K562 (cell line): ENCODE measurements at regions not wholly inside any gene's neighbourhood (a gene's known extent, or its start where the extent isn't known, plus 50 kb on each side); places are given as distances from the start of the nearest gene placed in this dataset.

Experiments used
- ATAC-seq: fragments of 200-7000 bp; cut with Tn5 transposase; 3 replicates; pipeline ENCODE4 v1.9.1; 2020; ENCODE audit warnings: moderate library complexity
- BruUV-seq: library from RNA; stranded (reverse); fragments of 400-500 nt; replicated peaks from 2 replicates; lab custom pipeline; 2021; lab: Mats Ljungman, UMichigan
- CTCF ChIA-PET: fragments of 300-600 bp; formaldehyde crosslinking; extraction: SDS; loops from one replicate; lab custom pipeline; 2021; ENCODE audit warnings: low intra/inter-chr PET ratio; lab: Yijun Ruan, JAX
- POLR2A ChIA-PET: fragments of 300-600, 350-650 bp; sonication (Branson Sonifier 250); formaldehyde crosslinking; extraction: SDS; loops from one replicate; lab custom pipeline; 2021; ENCODE audit warnings: antibody characterized with exemption, inconsistent platforms; lab: Yijun Ruan, JAX
- DNase-seq, 4 experiments: peaks; one replicate each; pipeline versions ENCODE4 v3.0.0 to v3.0.0-alpha.2; 2011 to 2018; ENCODE audit warnings: low spot score in 3 of 4, mixed read lengths in 3 of 4; ENCODE audit errors: extremely low read depth in 1 of 4
- FAIRE-seq: peaks from 2 replicates; lab custom pipeline; 2011; peaks lifted over from hg19 to GRCh38; lab: Jason Lieb, UNC
- H2AFZ ChIP-seq: 2 replicates; pipeline ENCODE4 v1.6.0; 2011; ENCODE audit warnings: low read depth, low read length, control low read depth, inconsistent platforms
- H3K27ac ChIP-seq: fragments of 200-600 bp; 3 replicates; pipeline ENCODE4 v1.8.0; 2011; ENCODE audit warnings: low read depth, mild to moderate bottlenecking, control low read depth, inconsistent platforms, low read length, moderate library complexity, mixed read lengths; ENCODE audit errors: extremely low read depth
- H3K27me3 ChIP-seq, 2 experiments: fragments of 300-600 bp in 1 of 2; 2 replicates in 1 of 2; 3 replicates in 1 of 2; pipeline versions ENCODE4 v1.6.0 to v1.8.0; 2011; ENCODE audit warnings: inconsistent platforms in 2 of 2, low read length in 2 of 2, mild to moderate bottlenecking in 1 of 2, mixed read lengths in 1 of 2, moderate library complexity in 1 of 2; ENCODE audit not compliant: control insufficient read depth in 2 of 2, insufficient read depth in 2 of 2
- H3K36me3 ChIP-seq: fragments of 300-600 bp; 3 replicates; pipeline ENCODE4 v1.8.0; 2011; ENCODE audit warnings: mild to moderate bottlenecking, low read length, inconsistent platforms; ENCODE audit not compliant: control insufficient read depth, insufficient read depth
- H3K4me1 ChIP-seq, 2 experiments: fragments of 200-600 bp in 1 of 2; replicated peaks in 1 of 2; 2 replicates in 1 of 2; 3 replicates in 1 of 2; pipeline versions ENCODE4 v1.5.1 to v1.8.0; 2011; ENCODE audit warnings: inconsistent platforms in 2 of 2, low read length in 2 of 2, mild to moderate bottlenecking in 1 of 2, mixed read lengths in 1 of 2, moderate library complexity in 1 of 2; ENCODE audit not compliant: control insufficient read depth in 2 of 2, insufficient read depth in 2 of 2
- H3K4me2 ChIP-seq: 2 replicates; pipeline ENCODE4 v1.6.1; 2011; ENCODE audit warnings: low read length, control low read depth, inconsistent platforms, mixed read lengths; ENCODE audit not compliant: insufficient read depth
- H3K4me3 ChIP-seq: fragments of 200-600 bp; sonication (generic), shearing (Covaris generic); 2 replicates; pipeline ENCODE4 v1.5.1; 2016; ENCODE audit warnings: control low read depth, inconsistent platforms
- H3K79me2 ChIP-seq: fragments of 200-600 bp; 3 replicates; pipeline ENCODE4 v1.8.0; 2011; ENCODE audit warnings: low read length, inconsistent platforms; ENCODE audit not compliant: control insufficient read depth, insufficient read depth
- H3K9ac ChIP-seq, 2 experiments: 2 replicates each; pipeline versions ENCODE4 v1.6.0 to v1.6.1; 2011; ENCODE audit warnings: low read depth in 2 of 2, low read length in 2 of 2, control low read depth in 1 of 2, inconsistent platforms in 1 of 2, mild to moderate bottlenecking in 1 of 2, mixed read lengths in 1 of 2; ENCODE audit not compliant: insufficient read depth in 1 of 2
- H3K9me1 ChIP-seq: one replicate; pipeline ENCODE4 v1.6.0; 2011; ENCODE audit warnings: inconsistent platforms, mild to moderate bottlenecking, low read length, moderate library complexity; ENCODE audit not compliant: control insufficient read depth, insufficient read depth
- H3K9me3 ChIP-seq: replicated peaks from 2 replicates; pipeline ENCODE4 v1.5.1; 2011; ENCODE audit warnings: low read depth, low read length, inconsistent platforms; ENCODE audit not compliant: control insufficient read depth, insufficient read depth
- H4K20me1 ChIP-seq: replicated peaks from 2 replicates; pipeline ENCODE4 v1.6.1; 2011; ENCODE audit warnings: low read length, inconsistent platforms, mixed read lengths; ENCODE audit not compliant: control insufficient read depth, insufficient read depth
- CEBPB ChIP-seq: fragments of 450-650 bp; IDR thresholded peaks from 2 replicates; pipeline ENCODE4 v1.6.1; 2016; ENCODE audit warnings: missing genetic modification characterization, missing compliant biosample characterization
- HIVEP1 ChIP-seq: fragments of 250-450 bp; sonication (Bioruptor Pico); IDR thresholded peaks from 2 replicates; pipeline ENCODE4 v1.4.0; 2020; ENCODE audit warnings: mild to moderate bottlenecking
- HLTF ChIP-seq: fragments of 450-650 bp; IDR thresholded peaks from 2 replicates; pipeline ENCODE4 v1.6.1; 2016
- NBN ChIP-seq: fragments of 450-650 bp; IDR thresholded peaks from 2 replicates; pipeline ENCODE4 v1.6.1; 2016; ENCODE audit warnings: low read depth, mild to moderate bottlenecking
- NR1H2 ChIP-seq: sonication (generic); formaldehyde crosslinking; IDR thresholded peaks from 2 replicates; pipeline ENCODE4 v1.4.0; 2020; ENCODE audit warnings: mild to moderate bottlenecking, missing genetic modification reagents
- NR2C2 ChIP-seq, 2 experiments: fragments of 200-800 bp in 1 of 2; sonication (Bioruptor generic) in 1 of 2; sonication (generic) in 1 of 2; formaldehyde crosslinking in 1 of 2; IDR thresholded peaks; 2 replicates each; pipeline versions ENCODE4 v1.6.1 to v1.8.0; 2016 to 2022; ENCODE audit warnings: mild to moderate bottlenecking in 1 of 2, missing compliant biosample characterization in 1 of 2, missing genetic modification characterization in 1 of 2, missing genetic modification reagents in 1 of 2
- RFX5 ChIP-seq: IDR thresholded peaks from 2 replicates; pipeline ENCODE4 v1.6.1; 2011; ENCODE audit warnings: low read depth, mild to moderate bottlenecking, improper control_type of control experiment, low read length
- XRCC3 ChIP-seq: fragments of 450-650 bp; IDR thresholded peaks from 2 replicates; pipeline ENCODE4 v1.6.1; 2017; ENCODE audit warnings: mild to moderate bottlenecking, moderate library complexity
- WGBS: fragments of 100-300 bp; shearing (Covaris generic); methylation state at CpG from one replicate; pipeline ENCODE4 v1.1.6; 2016; ENCODE audit warnings: low coverage, mixed read lengths; ENCODE audit not compliant: insufficient coverage; ENCODE audit errors: missing lambda C conversion rate; 5-methylcytosine and 5-hydroxymethylcytosine counted together
- in situ Hi-C: fragments of 300-500 bp; cut with MboI; formaldehyde crosslinking; loops from 4 replicates; pipeline ENCODE4 v1.15.0; 2018; ENCODE audit warnings: inconsistent platforms, mixed read lengths
- intact Hi-C: fragments of 100-400 bp; cut with micrococcal nuclease; formaldehyde crosslinking; loops from 2 replicates; pipeline ENCODE4 v1.14.2; 2022
- TF ChIP-seq, protein P1 (sequence below): sonication (generic); formaldehyde crosslinking; IDR thresholded peaks from 2 replicates; pipeline ENCODE4 v1.8.0; 2022; ENCODE audit warnings: missing genetic modification reagents, mild to moderate bottlenecking, borderline replicate concordance
- TF ChIP-seq, protein P2 (sequence below): sonication (generic); formaldehyde crosslinking; IDR thresholded peaks from 2 replicates; pipeline ENCODE4 v1.8.0; 2022; ENCODE audit warnings: mild to moderate bottlenecking, missing genetic modification reagents

DNA sequence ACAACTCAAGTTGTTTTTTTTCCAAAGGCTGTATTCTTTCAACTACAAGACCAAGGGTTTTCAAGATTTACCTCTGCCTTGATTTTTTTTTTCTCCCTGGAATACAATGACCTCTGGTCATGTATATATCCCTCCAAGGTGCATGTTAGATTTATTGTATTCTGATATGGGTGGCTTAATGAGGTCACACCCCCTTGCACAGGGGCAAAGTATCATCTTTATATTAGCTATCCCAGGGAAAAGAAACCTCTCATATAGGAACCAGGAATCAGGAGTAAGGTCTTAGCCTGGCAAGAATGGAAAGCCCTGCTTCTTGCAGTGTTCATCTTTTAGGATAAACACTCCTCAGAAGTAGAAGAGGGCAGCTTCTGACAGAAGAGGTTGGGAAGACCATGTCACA lies 516.9 kb upstream of the TENM4 start:
- Histone ChIP-seq H3K4me1 (no peaks in the 10 kb centered on the region), H3K4me2 (no peak overlapping the region), H3K27ac (no peak overlapping the region), H3K27me3 (no peaks in the 10 kb centered on the region), H2AFZ (no peak overlapping the region), H4K20me1 (no peaks in the 10 kb centered on the region), H3K4me3 (no peak overlapping the region), H3K9ac (no peak overlapping the region), H3K9me3 (no peaks in the 10 kb centered on the region), H3K79me2 (no peaks in the 10 kb centered on the region), H3K36me3 (no peaks in the 10 kb centered on the region), H3K9me1 (no peaks in the 10 kb centered on the region)
- DNase-seq = no peak
- CTCF ChIA-PET = no interaction called here
- no TSS peak for BruUV-seq
- intact Hi-C loops = no loop called here
- TF ChIP-seq HIVEP1 (CRISPR knock-in tag) (no peak), NR1H2 (CRISPR knock-in tag) (no peak), RFX5 (no peak), XRCC3 (no peak), CEBPB (tag) (no peak), HLTF (no peak)
- POLR2A ChIA-PET = no interaction called here
- in situ Hi-C loops = no loop called here
- ATAC-seq = no peak
- FAIRE-seq = no peak

DNA sequence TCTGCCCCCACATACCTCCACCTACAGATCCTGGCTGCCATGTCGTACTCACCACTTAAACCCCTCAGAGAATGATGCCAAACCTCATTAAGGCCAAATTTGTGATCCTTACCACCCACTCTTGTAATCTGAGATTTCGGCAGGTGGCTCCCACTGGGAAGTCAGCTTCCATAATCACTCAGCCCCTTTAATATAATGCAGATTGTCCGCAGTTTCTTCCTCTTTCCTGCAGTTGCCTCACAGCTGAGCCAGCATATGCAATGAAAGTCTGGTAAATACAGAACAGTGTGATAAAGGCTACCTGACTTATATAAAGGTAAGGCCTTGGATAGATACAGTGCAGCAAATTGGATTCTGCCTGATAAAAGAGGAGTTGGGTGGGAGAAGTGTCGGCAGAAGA lies 515.2 kb upstream of the TENM4 start:
- no peak overlapping the region for H3K4me3 ChIP-seq
- CTCF ChIA-PET = no interaction called here
- DNase-seq (no peak), FAIRE-seq (no peak), ATAC-seq (no peak)
- H3K9me1 ChIP-seq = no peaks in the 10 kb centered on the region
- no peaks in the 10 kb centered on the region for H3K36me3 ChIP-seq
- H3K79me2 ChIP-seq = no peaks in the 10 kb centered on the region
- H3K4me2 ChIP-seq = no peak overlapping the region
- H3K9me3 ChIP-seq = no peaks in the 10 kb centered on the region
- H2AFZ ChIP-seq = no peak overlapping the region
- H3K27me3 ChIP-seq = no peaks in the 10 kb centered on the region
- no TSS peak for BruUV-seq
- in situ Hi-C loops (no loop called here), intact Hi-C loops (no loop called here)
- 0% methylated on average over 4 of the region's 4 CpGs for WGBS
- H3K9ac ChIP-seq = no peak overlapping the region
- no peaks in the 10 kb centered on the region for H4K20me1 ChIP-seq
- H3K4me1 ChIP-seq = no peaks in the 10 kb centered on the region
- H3K27ac ChIP-seq = no peak overlapping the region
- no peak for TF ChIP-seq NR2C2 (CRISPR knock-in tag; IDR thresholded peaks at IDR 0.05)
- no peak for TF ChIP-seq NR2C2 (tag; IDR thresholded peaks at IDR 0.05)
- no peak for TF ChIP-seq NBN
- TF ChIP-seq, protein P1, sequence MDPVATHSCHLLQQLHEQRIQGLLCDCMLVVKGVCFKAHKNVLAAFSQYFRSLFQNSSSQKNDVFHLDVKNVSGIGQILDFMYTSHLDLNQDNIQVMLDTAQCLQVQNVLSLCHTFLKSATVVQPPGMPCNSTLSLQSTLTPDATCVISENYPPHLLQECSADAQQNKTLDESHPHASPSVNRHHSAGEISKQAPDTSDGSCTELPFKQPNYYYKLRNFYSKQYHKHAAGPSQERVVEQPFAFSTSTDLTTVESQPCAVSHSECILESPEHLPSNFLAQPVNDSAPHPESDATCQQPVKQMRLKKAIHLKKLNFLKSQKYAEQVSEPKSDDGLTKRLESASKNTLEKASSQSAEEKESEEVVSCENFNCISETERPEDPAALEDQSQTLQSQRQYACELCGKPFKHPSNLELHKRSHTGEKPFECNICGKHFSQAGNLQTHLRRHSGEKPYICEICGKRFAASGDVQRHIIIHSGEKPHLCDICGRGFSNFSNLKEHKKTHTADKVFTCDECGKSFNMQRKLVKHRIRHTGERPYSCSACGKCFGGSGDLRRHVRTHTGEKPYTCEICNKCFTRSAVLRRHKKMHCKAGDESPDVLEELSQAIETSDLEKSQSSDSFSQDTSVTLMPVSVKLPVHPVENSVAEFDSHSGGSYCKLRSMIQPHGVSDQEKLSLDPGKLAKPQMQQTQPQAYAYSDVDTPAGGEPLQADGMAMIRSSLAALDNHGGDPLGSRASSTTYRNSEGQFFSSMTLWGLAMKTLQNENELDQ (CRISPR knock-in tag) = no peak
- TF ChIP-seq, protein P2, sequence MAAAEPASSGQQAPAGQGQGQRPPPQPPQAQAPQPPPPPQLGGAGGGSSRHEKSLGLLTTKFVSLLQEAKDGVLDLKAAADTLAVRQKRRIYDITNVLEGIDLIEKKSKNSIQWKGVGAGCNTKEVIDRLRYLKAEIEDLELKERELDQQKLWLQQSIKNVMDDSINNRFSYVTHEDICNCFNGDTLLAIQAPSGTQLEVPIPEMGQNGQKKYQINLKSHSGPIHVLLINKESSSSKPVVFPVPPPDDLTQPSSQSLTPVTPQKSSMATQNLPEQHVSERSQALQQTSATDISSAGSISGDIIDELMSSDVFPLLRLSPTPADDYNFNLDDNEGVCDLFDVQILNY (CRISPR knock-in tag) = no peak
- POLR2A ChIA-PET = no interaction called here
